GM19043 (cell line): ENCODE measurements at regions not wholly inside any gene's neighbourhood (a gene's known extent, or its start where the extent isn't known, plus 50 kb on each side); places are given as distances from the start of the nearest gene placed in this dataset.
"Not testable (repeated sequence)": the region's sequence is repeated elsewhere in the genome, so short reads cannot be mapped to it uniquely, and the experiment has no call there.

Experiments used
- ATAC-seq: cut with Tn5 transposase; IDR thresholded peaks from one replicate; pipeline ENCODE4 v1.9.1; 2021; ENCODE audit warnings: low read depth; ENCODE audit not compliant: unreplicated experiment

DNA sequence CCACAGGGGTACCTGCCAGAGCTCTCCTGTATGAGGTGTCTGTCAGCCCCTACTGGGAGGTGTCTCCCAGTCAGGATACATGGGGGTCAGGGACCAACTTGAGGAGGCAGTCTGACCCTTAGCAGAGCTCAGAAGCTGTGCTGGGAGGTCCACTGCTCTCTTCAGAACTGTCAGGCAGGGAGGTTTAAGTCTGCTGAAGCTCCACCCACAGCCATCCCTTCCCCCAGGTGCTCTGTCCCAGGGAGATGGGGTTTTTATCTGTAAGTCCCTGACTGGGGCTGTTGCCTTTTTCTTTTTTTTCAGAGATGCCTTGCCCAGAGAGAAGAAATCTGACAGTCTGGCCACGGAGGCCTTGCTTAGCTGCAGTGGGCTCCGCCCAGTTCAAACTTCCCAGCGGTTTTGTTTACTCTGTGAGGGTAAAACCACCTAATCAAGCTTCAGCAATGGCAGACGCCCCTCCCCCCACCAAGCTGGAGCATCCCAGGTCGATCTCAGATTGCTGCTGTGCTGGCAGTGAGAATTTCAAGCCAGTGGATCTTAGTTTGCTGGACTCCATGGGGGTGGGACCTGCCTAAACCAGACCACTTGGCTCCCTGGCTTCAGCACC, 118.5 kb upstream of the RADX start:
- not testable (repeated sequence) for ATAC-seq

- no peak for ATAC-seq
These were observed 112.3 kb upstream of the RADX start for GRCh38 chrX:106499473-106499872.

GRCh38 chrX:106510713-106511403, 100.9 kb upstream of the RADX start:
- no peak for ATAC-seq
